ENCODE measurements at regions not wholly inside any gene's neighbourhood (a gene's known extent, or its start where the extent isn't known, plus 50 kb on each side); places are given as distances from the start of the nearest gene placed in this dataset.

DNA sequence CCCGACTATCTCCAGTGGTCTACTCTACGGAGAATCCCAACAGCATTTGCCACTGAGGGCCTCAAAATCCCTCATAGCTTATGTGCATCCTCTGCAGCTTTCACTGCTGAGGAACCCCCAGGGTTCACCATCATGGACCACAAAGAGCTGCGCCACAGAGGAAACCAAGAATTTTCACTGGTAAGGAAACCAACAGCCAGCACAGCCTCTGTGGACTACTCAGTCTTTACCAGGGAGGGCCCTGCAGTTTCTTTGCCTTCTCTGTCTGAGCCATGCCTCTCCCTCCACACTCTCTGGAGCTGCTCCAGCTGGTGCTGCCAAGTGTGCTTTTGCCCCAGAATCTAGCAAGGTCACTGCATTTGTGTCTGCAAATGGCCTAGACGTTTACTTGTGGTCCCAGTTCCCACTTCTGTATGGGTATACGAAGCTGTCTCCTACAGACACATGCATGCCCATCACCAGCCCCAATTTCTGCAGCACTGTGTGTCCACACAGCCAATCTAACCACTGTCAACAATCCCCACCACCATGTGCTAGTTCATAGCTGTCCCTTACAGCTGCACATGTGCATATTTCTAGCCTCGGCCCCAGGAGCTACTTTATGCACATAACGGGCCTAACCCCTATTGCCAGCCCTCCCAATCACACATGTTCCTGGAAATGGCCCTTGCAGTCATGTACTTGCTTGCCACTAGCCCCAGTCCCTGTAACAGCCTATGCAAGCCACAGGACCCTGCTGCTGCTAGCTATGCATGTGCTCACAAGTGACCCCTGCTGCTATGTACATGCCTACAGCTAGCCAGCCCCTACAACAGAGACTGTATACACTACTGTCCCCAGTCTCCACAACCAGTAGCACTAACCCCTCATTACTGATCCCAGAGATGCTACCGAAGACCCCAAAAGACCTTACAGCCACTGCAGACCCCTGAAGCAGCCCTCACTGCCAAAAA, 1437.4 kb downstream of the CDH11 start:
- TF ChIP-seq RFX5 (IDR thresholded peaks at IDR 0.05; ENCODE audit: low read depth, low read length) (no peak), RAD21 (IDR thresholded peaks at IDR 0.05; ENCODE audit: insufficient read depth, low read depth, low read length) (no peak), YY1 (IDR thresholded peaks at IDR 0.05; ENCODE audit: low read depth, low read length) (no peak), TCF12 (IDR thresholded peaks at IDR 0.05; ENCODE audit: low read depth, low read length) (no peak), NFIC (IDR thresholded peaks at IDR 0.05; ENCODE audit: low read depth, low read length) (no peak), POLR2AphosphoS5 (IDR thresholded peaks at IDR 0.05; ENCODE audit: low read length) (no peak), RUNX3 (IDR thresholded peaks at IDR 0.05; ENCODE audit: low read length) (no peak), RELA (IDR thresholded peaks at IDR 0.05; ENCODE audit: borderline replicate concordance, partially characterized antibody) (no peak), POLR2A (IDR thresholded peaks at IDR 0.05; ENCODE audit: low read depth, low read length) (no peak), HDAC2 (IDR thresholded peaks at IDR 0.05) (no peak), MYC (IDR thresholded peaks at IDR 0.05; ENCODE audit: insufficient read depth, insufficient read length, insufficient replicate concordance, low read length, severe bottlenecking) (no peak), ZBED1 (IDR thresholded peaks at IDR 0.05; ENCODE audit: borderline replicate concordance) (no peak), BACH1 (IDR thresholded peaks at IDR 0.05; ENCODE audit: borderline replicate concordance) (no peak)
- TF ChIP-seq, protein P1, sequence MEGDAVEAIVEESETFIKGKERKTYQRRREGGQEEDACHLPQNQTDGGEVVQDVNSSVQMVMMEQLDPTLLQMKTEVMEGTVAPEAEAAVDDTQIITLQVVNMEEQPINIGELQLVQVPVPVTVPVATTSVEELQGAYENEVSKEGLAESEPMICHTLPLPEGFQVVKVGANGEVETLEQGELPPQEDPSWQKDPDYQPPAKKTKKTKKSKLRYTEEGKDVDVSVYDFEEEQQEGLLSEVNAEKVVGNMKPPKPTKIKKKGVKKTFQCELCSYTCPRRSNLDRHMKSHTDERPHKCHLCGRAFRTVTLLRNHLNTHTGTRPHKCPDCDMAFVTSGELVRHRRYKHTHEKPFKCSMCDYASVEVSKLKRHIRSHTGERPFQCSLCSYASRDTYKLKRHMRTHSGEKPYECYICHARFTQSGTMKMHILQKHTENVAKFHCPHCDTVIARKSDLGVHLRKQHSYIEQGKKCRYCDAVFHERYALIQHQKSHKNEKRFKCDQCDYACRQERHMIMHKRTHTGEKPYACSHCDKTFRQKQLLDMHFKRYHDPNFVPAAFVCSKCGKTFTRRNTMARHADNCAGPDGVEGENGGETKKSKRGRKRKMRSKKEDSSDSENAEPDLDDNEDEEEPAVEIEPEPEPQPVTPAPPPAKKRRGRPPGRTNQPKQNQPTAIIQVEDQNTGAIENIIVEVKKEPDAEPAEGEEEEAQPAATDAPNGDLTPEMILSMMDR (IDR thresholded peaks at IDR 0.05 in 2 of 3, conservative IDR thresholded peaks at IDR 0.05 in 1 of 3; ENCODE audit: control insufficient read depth in 2 of 3, extremely low read depth in 1 of 3, insufficient read depth in 1 of 3, low read depth in 3 of 3, low read length in 3 of 3), result no peak
